ENCODE measurements at regions not wholly inside any gene's neighbourhood (a gene's known extent, or its start where the extent isn't known, plus 50 kb on each side); places are given as distances from the start of the nearest gene placed in this dataset.
"Not testable (repeated sequence)": the region's sequence is repeated elsewhere in the genome, so short reads cannot be mapped to it uniquely, and the experiment has no call there.

DNA sequence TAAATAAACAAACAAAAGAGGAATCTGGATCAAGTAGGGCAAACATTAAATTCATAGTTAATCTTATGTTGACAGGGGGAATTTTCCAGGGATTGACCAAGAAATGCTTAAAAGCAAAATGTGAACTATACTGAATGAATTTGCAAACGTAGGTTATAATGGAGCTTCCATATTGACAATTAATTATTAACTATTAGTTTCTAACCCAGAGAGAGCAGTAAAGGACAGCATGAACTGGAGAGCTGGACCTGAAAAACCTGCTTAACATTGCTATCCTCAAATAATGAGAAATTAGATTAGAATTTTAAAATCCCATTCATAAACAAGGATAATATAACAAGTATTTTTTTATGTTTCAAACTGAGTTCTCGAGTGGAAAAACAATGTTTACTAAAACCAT, 1089.6 kb downstream of the DNAJB9 start:
- no peak for ATAC-seq
- H3K4me3 ChIP-seq: no peak overlapping the region
- no peak overlapping the region for H3K27ac ChIP-seq
- TF ChIP-seq CTCF (IDR thresholded peaks at IDR 0.05) (no peak), POLR2A (IDR thresholded peaks at IDR 0.05) (no peak)
- H3K36me3 ChIP-seq (replicated peaks in 1 of 2; ENCODE audit: insufficient read depth in 1 of 2, low read depth in 2 of 2): no peaks in the 10 kb centered on the region
- no peaks in the 10 kb centered on the region for H3K9me3 ChIP-seq
- 16 to 20% methylated on average over 2 of the region's 2 CpGs for WGBS, 2 donors
- DNase-seq: peak in 1 of 4 donors; percentile 7
- no peaks in the 10 kb centered on the region for H3K27me3 ChIP-seq
- H3K4me1 ChIP-seq: peaks cover 19% of the 10 kb centered on the region
- intact Hi-C loops (cut with DNase I): no loop called here

- TF ChIP-seq CTCF (IDR thresholded peaks at IDR 0.05): no peak
- no peak for TF ChIP-seq POLR2A (IDR thresholded peaks at IDR 0.05)
- intact Hi-C loops (cut with DNase I): no loop called here
Observed at GRCh38 chr7:109660401-109660800, 1090.7 kb downstream of the DNAJB9 start.

DNA sequence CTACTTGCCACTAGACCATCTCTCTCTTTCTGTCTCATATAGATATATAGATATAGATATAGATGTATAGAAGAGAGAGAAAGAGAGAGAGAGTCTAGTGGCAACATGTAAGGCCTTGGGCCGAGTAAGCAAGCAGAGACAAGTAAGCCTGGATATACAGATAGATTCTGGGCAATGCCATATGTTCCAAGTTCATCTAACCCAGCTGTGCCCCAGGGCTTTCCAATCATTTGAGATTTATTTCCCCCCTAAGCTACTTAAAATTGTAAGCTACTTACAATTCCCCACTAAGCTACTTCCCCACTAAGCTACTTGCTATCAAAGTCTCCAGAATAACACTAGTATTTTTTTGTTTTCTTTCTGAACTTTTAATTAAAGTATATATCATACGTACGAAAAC, 1094.1 kb downstream of the DNAJB9 start:
- Histone ChIP-seq H3K4me1 (peaks cover 18% of the 10 kb centered on the region), H3K27ac (no peak overlapping the region), H3K27me3 (no peaks in the 10 kb centered on the region), H3K9me3 (no peaks in the 10 kb centered on the region), H3K36me3 (replicated peaks in 1 of 2; ENCODE audit: insufficient read depth in 1 of 2, low read depth in 2 of 2) (no peaks in the 10 kb centered on the region), H3K4me3 (no peak overlapping the region)
- TF ChIP-seq CTCF (IDR thresholded peaks at IDR 0.05) (no peak), POLR2A (IDR thresholded peaks at IDR 0.05) (no peak)
- DNase-seq (no peak), ATAC-seq (no peak)
- 87 to 92% methylated on average over 3 of the region's 3 CpGs for WGBS, 2 donors
- intact Hi-C loops (cut with DNase I): no loop called here

More at GRCh38 chr7:109660401-109660800, 1090.7 kb downstream of the DNAJB9 start:
- no peaks in the 10 kb centered on the region for H3K9me3 ChIP-seq
- H3K4me1 ChIP-seq: peaks cover 19% of the 10 kb centered on the region
- ATAC-seq: no peak
- no peaks in the 10 kb centered on the region for H3K36me3 ChIP-seq (replicated peaks in 1 of 2; ENCODE audit: insufficient read depth in 1 of 2, low read depth in 2 of 2)
- no peaks in the 10 kb centered on the region for H3K27me3 ChIP-seq
- DNase-seq: no peak
- no peak overlapping the region for H3K4me3 ChIP-seq
- 81% methylated on average over 4 of the region's 4 CpGs for WGBS, 2 donors
- no peak overlapping the region for H3K27ac ChIP-seq

GRCh38 chr7:109687269-109687668, 1117.6 kb downstream of the DNAJB9 start:
- DNase-seq; H3K27me3 ChIP-seq; ATAC-seq; H3K9me3 ChIP-seq; H3K4me3 ChIP-seq; H3K4me1 ChIP-seq; intact Hi-C loops (cut with DNase I); H3K27ac ChIP-seq; H3K36me3 ChIP-seq (replicated peaks in 1 of 2; ENCODE audit: insufficient read depth in 1 of 2, low read depth in 2 of 2): not testable (repeated sequence)
- WGBS, 2 donors: 88 to 89% methylated on average over 2 of the region's 2 CpGs

DNA sequence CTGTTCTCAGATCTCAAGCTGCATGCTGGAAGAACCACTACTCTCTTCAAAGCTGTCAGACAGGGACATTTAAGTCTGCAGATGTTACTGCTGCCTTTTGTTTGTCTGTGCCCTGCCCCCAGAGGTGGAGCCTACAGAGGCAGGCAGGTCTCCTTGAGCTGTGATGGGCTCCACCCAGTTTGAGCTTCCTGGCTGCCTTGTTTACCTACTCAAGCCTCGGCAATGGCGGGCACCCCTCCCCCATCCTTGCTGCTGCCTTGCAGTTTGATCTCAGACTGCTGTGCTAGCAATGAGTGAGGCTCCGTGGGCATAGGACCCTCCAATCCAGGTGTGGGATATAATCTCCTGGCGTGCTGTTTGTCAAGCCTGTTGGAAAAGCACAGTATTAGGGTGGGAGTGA, 1122.9 kb downstream of the DNAJB9 start:
- H3K36me3 ChIP-seq (replicated peaks in 1 of 2; ENCODE audit: insufficient read depth in 1 of 2, low read depth in 2 of 2); H3K4me1 ChIP-seq; H3K27me3 ChIP-seq; H3K4me3 ChIP-seq; H3K9me3 ChIP-seq; H3K27ac ChIP-seq; intact Hi-C loops (cut with DNase I); DNase-seq; ATAC-seq: not testable (repeated sequence)
- 68 to 82% methylated on average over 4 of the region's 4 CpGs for WGBS, 2 donors

DNA sequence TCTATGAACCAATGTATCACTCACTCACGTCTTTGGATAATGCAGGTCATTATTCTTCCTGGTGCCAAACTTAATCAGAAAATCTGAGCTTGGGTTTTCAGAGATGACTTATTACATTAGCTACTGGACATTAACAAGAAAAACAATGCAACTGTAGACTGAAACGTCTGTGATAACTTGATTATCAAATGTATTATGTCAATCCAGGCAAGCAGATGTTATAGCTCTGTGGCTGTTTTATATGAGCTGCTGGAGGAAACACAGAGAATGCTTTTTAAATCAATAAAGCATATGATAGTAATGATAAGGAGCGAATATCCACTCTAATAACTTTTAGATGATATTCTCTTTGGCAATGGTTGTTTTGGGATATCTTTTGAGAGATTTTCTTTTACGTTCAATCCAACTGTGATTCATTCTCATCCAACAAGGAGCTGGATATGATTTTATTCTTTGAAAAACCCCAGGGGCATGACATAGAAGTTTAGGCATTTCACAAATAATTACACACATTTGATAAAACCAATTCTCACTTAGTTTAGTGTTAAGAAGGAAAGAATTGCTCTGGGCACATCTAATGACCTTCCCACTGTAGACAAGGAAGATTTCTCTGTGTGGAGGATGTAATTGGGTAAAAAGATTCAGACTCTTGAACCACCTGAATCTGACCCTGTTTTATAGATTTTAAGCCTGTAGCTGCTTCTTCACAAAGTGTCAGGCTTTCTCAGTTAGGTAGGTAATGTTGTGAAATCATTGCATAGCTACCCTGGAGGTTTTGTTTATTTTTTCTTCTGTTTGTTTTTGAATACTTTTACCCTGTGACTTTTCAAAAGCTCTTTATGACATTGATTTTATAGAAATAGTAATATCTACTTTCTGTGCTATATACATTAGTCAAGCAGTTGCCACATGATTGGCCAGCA, 1124.7 kb downstream of the DNAJB9 start:
- WGBS, 2 donors: 44 to 45% methylated on average over 4 of the region's 4 CpGs
- ATAC-seq: no peak
- H3K4me3 ChIP-seq: no peak overlapping the region
- no peaks in the 10 kb centered on the region for H3K27me3 ChIP-seq
- H3K9me3 ChIP-seq: no peaks in the 10 kb centered on the region
- intact Hi-C loops (cut with DNase I): no loop called here
- no peaks in the 10 kb centered on the region for H3K36me3 ChIP-seq (replicated peaks in 1 of 2; ENCODE audit: insufficient read depth in 1 of 2, low read depth in 2 of 2)
- H3K4me1 ChIP-seq: no peaks in the 10 kb centered on the region
- no peak overlapping the region for H3K27ac ChIP-seq
- TF ChIP-seq CTCF (IDR thresholded peaks at IDR 0.05) (no peak), POLR2A (IDR thresholded peaks at IDR 0.05) (no peak)
- DNase-seq: no peak

Data from body of pancreas (tissue), 4 donors.